ENCODE measurements at regions not wholly inside any gene's neighbourhood (a gene's known extent, or its start where the extent isn't known, plus 50 kb on each side); places are given as distances from the start of the nearest gene placed in this dataset.

GRCh38 chr13:22137361-22138050, 466.6 kb downstream of the FGF9 start:
- no peak for DNase-seq

- DNase-seq: no peak
These were observed 468.1 kb downstream of the FGF9 start for GRCh38 chr13:22138947-22139346.

GRCh38 chr13:22141716-22142115, 470.8 kb downstream of the FGF9 start:
- DNase-seq: no peak

GRCh38 chr13:22143671-22144070, 472.8 kb downstream of the FGF9 start:
- no peak for DNase-seq

GRCh38 chr13:22144806-22145205, 473.9 kb downstream of the FGF9 start:
- DNase-seq: no peak

- DNase-seq: no peak
These were observed 477.3 kb downstream of the FGF9 start for GRCh38 chr13:22148187-22148586.

- DNase-seq: no peak
These were observed 481.9 kb downstream of the FGF9 start for GRCh38 chr13:22152751-22153150.

- DNase-seq: no peak
These were observed 483.2 kb downstream of the FGF9 start for GRCh38 chr13:22154041-22154440.

- DNase-seq: no peak
These were observed 491.0 kb downstream of the FGF9 start for GRCh38 chr13:22161871-22162270.

GRCh38 chr13:22162889-22163288, 492.0 kb downstream of the FGF9 start:
- DNase-seq: no peak

GRCh38 chr13:22168437-22169190, 497.7 kb downstream of the FGF9 start:
- DNase-seq: no peak

GRCh38 chr13:22169473-22169872, 498.6 kb downstream of the FGF9 start:
- no peak for DNase-seq

GRCh38 chr13:22173610-22174009, 502.7 kb downstream of the FGF9 start:
- no peak for DNase-seq

GRCh38 chr13:22175241-22175640, 504.4 kb downstream of the FGF9 start:
- DNase-seq: no peak

- no peak for DNase-seq
These were observed 504.9 kb downstream of the FGF9 start for GRCh38 chr13:22175815-22176214.

- peak; percentile 33 for DNase-seq
These were observed 506.2 kb downstream of the FGF9 start for GRCh38 chr13:22176968-22177520.

- DNase-seq: no peak
These were observed 508.0 kb downstream of the FGF9 start for GRCh38 chr13:22178878-22179277.

GRCh38 chr13:22187329-22187728, 516.5 kb downstream of the FGF9 start:
- no peak for DNase-seq

GRCh38 chr13:22189176-22190048, 518.5 kb downstream of the FGF9 start:
- DNase-seq: peak; percentile 47

GRCh38 chr13:22193070-22193469, 522.2 kb downstream of the FGF9 start:
- DNase-seq: no peak

- no peak for DNase-seq
These were observed 523.4 kb downstream of the FGF9 start for GRCh38 chr13:22194106-22194805.

- DNase-seq: no peak
These were observed 524.9 kb downstream of the FGF9 start for GRCh38 chr13:22195726-22196125.

GRCh38 chr13:22196777-22197176, 525.9 kb downstream of the FGF9 start:
- no peak for DNase-seq

Measured in DMS79 (cell line).